Trophoblast cell (in vitro differentiated cells and primary cell): ENCODE measurements at regions not wholly inside any gene's neighbourhood (a gene's known extent, or its start where the extent isn't known, plus 50 kb on each side); places are given as distances from the start of the nearest gene placed in this dataset.

ENCODE experiments used
- DNase-seq, 2 donors: peaks; one replicate each; pipeline ENCODE4 v3.0.0-alpha.2; 2016
- H2AFZ ChIP-seq: 2 replicates; pipeline ENCODE4 v1.6.1; 2013; ENCODE audit warnings: low read length, moderate library complexity, mild to moderate bottlenecking; ENCODE audit not compliant: insufficient read depth, poor library complexity
- H2AK5ac ChIP-seq: 2 replicates; pipeline ENCODE4 v1.6.1; 2013; ENCODE audit warnings: mild to moderate bottlenecking, low read length
- H2BK120ac ChIP-seq: 2 replicates; pipeline ENCODE4 v1.6.1; 2013; ENCODE audit warnings: low read length, mild to moderate bottlenecking, moderate library complexity; ENCODE audit not compliant: insufficient read depth, poor library complexity
- H2BK12ac ChIP-seq: 2 replicates; pipeline ENCODE4 v1.6.1; 2013; ENCODE audit warnings: mild to moderate bottlenecking, low read length, moderate library complexity
- H2BK5ac ChIP-seq: 2 replicates; pipeline ENCODE4 v1.6.1; 2013; ENCODE audit warnings: low read length, low read depth, moderate library complexity, mild to moderate bottlenecking; ENCODE audit not compliant: poor library complexity
- H3K14ac ChIP-seq: 2 replicates; pipeline ENCODE4 v1.6.1; 2013; ENCODE audit warnings: mild to moderate bottlenecking, low read length
- H3K18ac ChIP-seq: 2 replicates; pipeline ENCODE4 v1.6.1; 2013; ENCODE audit warnings: mild to moderate bottlenecking, low read length
- H3K23ac ChIP-seq: 2 replicates; pipeline ENCODE4 v1.6.1; 2013; ENCODE audit warnings: low read length
- H3K27ac ChIP-seq: 2 replicates; pipeline ENCODE4 v1.5.1; 2013; ENCODE audit warnings: low read depth, mild to moderate bottlenecking, inconsistent platforms, low read length, moderate library complexity
- H3K27me3 ChIP-seq: 2 replicates; pipeline ENCODE4 v1.6.1; 2013; ENCODE audit warnings: inconsistent platforms, mild to moderate bottlenecking, low read length, moderate library complexity; ENCODE audit not compliant: insufficient read depth
- H3K36me3 ChIP-seq, 2 experiments: 1 replicate in 1 of 2; 2 replicates in 1 of 2; pipeline ENCODE4 v1.6.1; 2013; ENCODE audit warnings: low read length in 2 of 2, mild to moderate bottlenecking in 2 of 2, moderate library complexity in 1 of 2; ENCODE audit not compliant: insufficient read depth in 2 of 2, control insufficient read depth in 1 of 2
- H3K4ac ChIP-seq: 2 replicates; pipeline ENCODE4 v1.6.1; 2013; ENCODE audit warnings: low read depth, mild to moderate bottlenecking, low read length, moderate library complexity
- H3K4me1 ChIP-seq, 2 experiments: 1 replicate in 1 of 2; 2 replicates in 1 of 2; pipeline ENCODE4 v1.6.1; 2013; ENCODE audit warnings: low read length in 2 of 2, mild to moderate bottlenecking in 2 of 2, moderate library complexity in 1 of 2; ENCODE audit not compliant: insufficient read depth in 2 of 2, control insufficient read depth in 1 of 2
- H3K4me2 ChIP-seq: 2 replicates; pipeline ENCODE4 v1.6.1; 2013; ENCODE audit warnings: inconsistent platforms, mild to moderate bottlenecking, low read length, moderate library complexity
- H3K4me3 ChIP-seq: 2 replicates; pipeline ENCODE4 v1.5.1; 2013; ENCODE audit warnings: mild to moderate bottlenecking, low read depth, low read length, inconsistent platforms
- H3K79me1 ChIP-seq: one replicate; pipeline ENCODE4 v1.6.1; 2013; ENCODE audit warnings: low read length
- H3K79me2 ChIP-seq: 2 replicates; pipeline ENCODE4 v1.6.1; 2013; ENCODE audit warnings: low read length, mild to moderate bottlenecking; ENCODE audit not compliant: control insufficient read depth, insufficient read depth, poor library complexity
- H3K9ac ChIP-seq: 2 replicates; pipeline ENCODE4 v1.6.1; 2013; ENCODE audit warnings: mild to moderate bottlenecking, low read length
- H3K9me3 ChIP-seq: 2 replicates; pipeline ENCODE4 v1.6.1; 2013; ENCODE audit warnings: low read depth, mild to moderate bottlenecking, control low read depth, inconsistent platforms, low read length; ENCODE audit not compliant: insufficient read depth
- H4K12ac ChIP-seq: 2 replicates; pipeline ENCODE4 v1.6.1; 2013; ENCODE audit warnings: low read depth, mild to moderate bottlenecking, low read length, moderate library complexity
- H4K8ac ChIP-seq: 2 replicates; pipeline ENCODE4 v1.6.1; 2013; ENCODE audit warnings: low read depth, mild to moderate bottlenecking, low read length, moderate library complexity
- H4K91ac ChIP-seq: one replicate; pipeline ENCODE4 v1.6.1; 2013; ENCODE audit warnings: low read depth, mild to moderate bottlenecking, low read length, moderate library complexity
- WGBS: extraction: QIAGEN DNeasy Blood & Tissue Kit; methylation state at CpG from one replicate; pipeline ENCODE4 v1.1.7; 2013; ENCODE audit warnings: missing lambda C conversion rate; ENCODE audit not compliant: insufficient read length, insufficient coverage; ENCODE audit errors: extremely low coverage; 5-methylcytosine and 5-hydroxymethylcytosine counted together

- Histone ChIP-seq H3K27me3 (no peaks in the 10 kb centered on the region), H2BK12ac (no peak overlapping the region), H3K79me1 (no peaks in the 10 kb centered on the region), H4K12ac (no peak overlapping the region), H2AK5ac (no peak overlapping the region), H3K9me3 (peaks cover 2% of the 10 kb centered on the region), H3K4me1 (no peaks in the 10 kb centered on the region), H3K4me3 (no peak overlapping the region), H3K79me2 (no peaks in the 10 kb centered on the region), H3K4ac (no peak overlapping the region), H3K36me3 (no peaks in the 10 kb centered on the region), H3K14ac (no peak overlapping the region), H2AFZ (no peak overlapping the region), H2BK120ac (no peak overlapping the region), H4K91ac (no peak overlapping the region), H2BK5ac (no peak overlapping the region), H4K8ac (no peak overlapping the region), H3K9ac (no peak overlapping the region), H3K4me2 (no peak overlapping the region), H3K23ac (no peak overlapping the region), H3K18ac (no peak overlapping the region), H3K27ac (no peak overlapping the region)
- no peak for DNase-seq
- no CpG with 5 or more reads among the region's 1 CpG for WGBS
Measured at GRCh38 chr3:30457726-30458125, 148.7 kb upstream of the TGFBR2 start.

DNA sequence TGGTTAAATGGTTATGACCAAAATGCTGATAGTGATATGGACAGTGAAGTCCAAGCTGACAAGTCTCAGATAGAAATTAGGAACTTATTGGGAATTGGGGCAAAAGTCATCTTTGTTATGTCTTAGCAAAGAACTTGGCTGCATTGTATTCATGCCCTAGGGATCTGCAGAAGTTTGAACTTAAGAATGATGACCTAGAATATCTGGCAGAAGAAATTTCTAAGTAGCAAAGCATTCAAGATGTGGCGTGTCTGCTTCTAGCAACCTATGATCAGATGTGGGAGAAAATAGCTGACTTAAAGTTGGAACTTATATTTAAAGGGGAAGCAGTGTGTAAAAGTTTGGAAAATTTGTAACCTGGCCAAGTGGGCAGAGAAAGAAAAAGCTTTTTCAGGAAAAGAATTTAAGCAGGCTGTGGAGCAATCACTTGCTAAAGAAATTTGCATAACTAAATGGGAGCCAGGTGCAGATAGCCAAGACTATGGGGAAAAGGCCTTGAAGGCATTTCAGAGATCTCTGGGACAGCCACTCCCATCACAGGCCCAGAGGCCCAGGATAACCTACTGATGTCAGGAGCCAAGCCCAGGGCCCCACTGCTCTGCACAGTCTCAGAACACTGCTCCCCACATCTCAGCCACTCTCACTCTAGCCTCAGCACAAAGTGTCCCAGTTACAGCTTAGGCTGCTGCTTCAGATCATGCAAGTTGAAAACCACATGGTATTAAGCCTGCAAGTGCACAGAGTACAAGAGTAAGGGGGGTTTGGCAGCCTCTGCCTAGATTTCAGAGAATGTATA, 147.8 kb upstream of the TGFBR2 start:
- Histone ChIP-seq H3K27me3 (no peaks in the 10 kb centered on the region), H2AK5ac (no peak overlapping the region), H3K4me3 (no peak overlapping the region), H2BK12ac (no peak overlapping the region), H3K14ac (no peak overlapping the region), H2AFZ (no peak overlapping the region), H4K91ac (no peak overlapping the region), H3K4me2 (no peak overlapping the region), H4K8ac (no peak overlapping the region), H2BK5ac (no peak overlapping the region), H3K9ac (no peak overlapping the region), H4K12ac (no peak overlapping the region), H3K36me3 (no peaks in the 10 kb centered on the region), H3K4me1 (no peaks in the 10 kb centered on the region), H3K18ac (no peak overlapping the region), H3K23ac (no peak overlapping the region), H3K79me1 (no peaks in the 10 kb centered on the region), H3K27ac (no peak overlapping the region), H3K4ac (no peak overlapping the region), H2BK120ac (no peak overlapping the region), H3K9me3 (peaks cover 2% of the 10 kb centered on the region), H3K79me2 (no peaks in the 10 kb centered on the region)
- no CpG with 5 or more reads among the region's 1 CpG for WGBS
- no peak for DNase-seq

GRCh38 chr3:30461311-30461710, 145.1 kb upstream of the TGFBR2 start:
- no peak overlapping the region for H2AK5ac ChIP-seq
- no peak overlapping the region for H3K4me3 ChIP-seq
- H2BK12ac ChIP-seq: no peak overlapping the region
- no peaks in the 10 kb centered on the region for H3K79me2 ChIP-seq
- H2BK120ac ChIP-seq: no peak overlapping the region
- no peak overlapping the region for H3K4ac ChIP-seq
- no peak overlapping the region for H2BK5ac ChIP-seq
- no peak overlapping the region for H4K91ac ChIP-seq
- H3K9me3 ChIP-seq: peaks cover 4% of the 10 kb centered on the region
- WGBS: no CpG with 5 or more reads among the region's 2 CpGs
- no peak overlapping the region for H2AFZ ChIP-seq
- no peak overlapping the region for H3K14ac ChIP-seq
- no peak overlapping the region for H3K23ac ChIP-seq
- no peak overlapping the region for H3K18ac ChIP-seq
- H3K36me3 ChIP-seq: no peaks in the 10 kb centered on the region
- no peak overlapping the region for H3K9ac ChIP-seq
- no peak for DNase-seq
- no peak overlapping the region for H4K12ac ChIP-seq
- H3K79me1 ChIP-seq: no peaks in the 10 kb centered on the region
- H3K4me1 ChIP-seq: no peaks in the 10 kb centered on the region
- no peak overlapping the region for H4K8ac ChIP-seq
- no peaks in the 10 kb centered on the region for H3K27me3 ChIP-seq
- no peak overlapping the region for H3K4me2 ChIP-seq
- no peak overlapping the region for H3K27ac ChIP-seq

DNA sequence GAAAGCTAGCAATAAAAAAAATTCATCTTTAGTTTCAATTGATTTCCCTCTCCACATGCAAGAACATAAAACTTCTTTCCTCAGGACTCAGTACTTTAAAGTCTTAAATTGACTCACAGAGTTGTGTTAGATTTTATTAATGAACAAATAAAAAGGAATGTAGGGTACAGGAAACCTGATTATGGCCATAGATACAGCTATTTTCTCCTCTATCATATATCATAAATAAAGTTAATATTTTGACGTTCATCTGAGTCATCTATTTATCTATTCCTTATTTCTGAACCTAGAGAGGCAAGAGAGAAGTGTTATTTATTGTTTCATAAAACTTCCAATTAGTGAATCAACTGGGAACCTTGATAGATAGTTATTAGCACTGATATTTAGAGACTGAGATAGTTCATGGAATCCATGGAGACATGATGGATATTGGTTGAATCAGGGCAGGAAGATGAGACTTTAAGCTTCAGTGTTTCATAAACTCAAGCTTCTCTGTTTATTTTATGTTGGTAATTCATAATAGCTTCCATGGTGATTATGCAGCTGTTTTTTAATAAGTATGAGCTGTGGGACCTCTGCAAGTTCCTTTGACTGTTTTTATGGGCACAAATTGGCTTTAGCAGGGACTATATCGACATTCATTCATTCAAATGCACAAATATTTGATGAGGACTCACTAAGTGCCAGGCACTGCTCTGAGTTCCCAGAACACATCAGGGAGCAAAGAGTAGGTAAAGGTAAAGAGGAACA, 143.5 kb upstream of the TGFBR2 start:
- no peaks in the 10 kb centered on the region for H3K4me1 ChIP-seq

More for the DNA sequence above, 143.5 kb upstream of the TGFBR2 start:
- DNase-seq: no peak
- Histone ChIP-seq H3K23ac (no peak overlapping the region), H2BK120ac (no peak overlapping the region), H3K18ac (no peak overlapping the region), H2BK5ac (no peak overlapping the region), H3K79me1 (no peaks in the 10 kb centered on the region), H3K79me2 (no peaks in the 10 kb centered on the region), H3K27ac (no peak overlapping the region), H4K8ac (no peak overlapping the region), H2AFZ (no peak overlapping the region), H2BK12ac (no peak overlapping the region), H3K14ac (no peak overlapping the region), H3K4me3 (no peak overlapping the region), H4K91ac (no peak overlapping the region), H3K9me3 (peaks cover 4% of the 10 kb centered on the region), H3K4me2 (no peak overlapping the region), H2AK5ac (no peak overlapping the region), H3K9ac (no peak overlapping the region), H3K27me3 (no peaks in the 10 kb centered on the region), H3K4ac (no peak overlapping the region), H3K36me3 (no peaks in the 10 kb centered on the region), H4K12ac (no peak overlapping the region)
- WGBS: no CpG with 5 or more reads among the region's 2 CpGs
